NCI-H82 (cell line): ENCODE measurements at regions not wholly inside any gene's neighbourhood (a gene's known extent, or its start where the extent isn't known, plus 50 kb on each side); places are given as distances from the start of the nearest gene placed in this dataset.
"Not testable (repeated sequence)": the region's sequence is repeated elsewhere in the genome, so short reads cannot be mapped to it uniquely, and the experiment has no call there.

Experiments
- DNase-seq: peaks from one replicate; lab custom pipeline; 2025; lab: John Stamatoyannopoulos, UW

DNA sequence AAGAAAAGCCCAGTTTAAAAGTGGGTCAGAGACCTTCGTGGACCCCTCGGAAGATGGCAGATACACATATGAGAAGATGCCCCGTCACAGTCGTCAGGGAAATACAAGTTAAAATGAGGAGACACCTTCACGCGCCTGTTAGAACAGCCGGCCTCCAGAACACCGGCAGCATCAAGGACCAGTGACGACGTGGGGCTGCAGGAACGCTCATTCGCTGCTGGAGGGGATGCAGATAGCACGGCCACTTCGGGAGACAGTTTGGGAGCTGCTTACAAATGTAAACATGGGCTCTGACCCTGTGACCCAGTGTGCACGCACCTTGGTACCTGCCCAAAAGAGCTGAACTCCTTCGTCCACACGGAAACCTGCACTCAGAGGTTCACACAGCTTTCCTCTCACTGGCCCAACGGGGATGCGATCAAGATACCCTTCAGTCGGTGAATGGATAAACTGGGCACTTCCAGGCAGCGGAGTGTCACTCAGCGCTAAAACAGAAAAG, 83.7 kb upstream of the CTDP1 start:
- DNase-seq, result no peak

DNA sequence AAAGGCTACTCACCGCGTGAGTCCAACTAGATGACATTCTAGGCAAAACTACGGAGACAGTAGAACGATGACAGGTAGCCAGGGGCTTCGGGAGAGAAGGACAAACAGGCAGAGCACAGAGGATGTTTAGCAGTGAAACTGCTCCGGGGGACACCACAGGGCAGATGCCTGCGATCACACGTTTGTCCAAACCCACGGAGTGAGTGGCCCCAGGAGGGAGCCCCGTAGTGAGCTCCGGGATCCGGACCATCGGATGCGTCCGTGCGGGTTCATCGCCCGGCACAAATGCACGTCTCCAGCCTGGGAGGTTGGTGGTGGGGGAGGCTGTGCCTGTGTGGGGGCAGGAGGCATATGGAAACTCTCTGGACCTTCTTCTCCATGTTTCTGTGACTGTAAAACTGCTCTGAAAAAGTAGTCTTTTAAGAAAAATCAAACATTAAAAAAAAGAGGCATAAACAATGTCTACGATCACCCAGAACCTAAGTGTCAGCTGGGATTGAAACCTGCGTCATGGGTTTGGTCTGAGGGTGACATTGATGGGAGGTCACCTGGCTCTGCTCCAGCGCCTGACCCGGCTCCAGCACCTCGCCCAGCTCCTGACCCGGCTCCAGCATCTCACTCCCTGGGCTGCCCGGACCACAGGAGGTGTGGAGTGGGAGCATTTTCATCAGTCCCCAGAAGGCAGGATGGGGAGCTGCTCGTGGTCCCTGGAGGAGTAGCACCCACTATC, 83.0 kb upstream of the CTDP1 start:
- no peak for DNase-seq

DNA sequence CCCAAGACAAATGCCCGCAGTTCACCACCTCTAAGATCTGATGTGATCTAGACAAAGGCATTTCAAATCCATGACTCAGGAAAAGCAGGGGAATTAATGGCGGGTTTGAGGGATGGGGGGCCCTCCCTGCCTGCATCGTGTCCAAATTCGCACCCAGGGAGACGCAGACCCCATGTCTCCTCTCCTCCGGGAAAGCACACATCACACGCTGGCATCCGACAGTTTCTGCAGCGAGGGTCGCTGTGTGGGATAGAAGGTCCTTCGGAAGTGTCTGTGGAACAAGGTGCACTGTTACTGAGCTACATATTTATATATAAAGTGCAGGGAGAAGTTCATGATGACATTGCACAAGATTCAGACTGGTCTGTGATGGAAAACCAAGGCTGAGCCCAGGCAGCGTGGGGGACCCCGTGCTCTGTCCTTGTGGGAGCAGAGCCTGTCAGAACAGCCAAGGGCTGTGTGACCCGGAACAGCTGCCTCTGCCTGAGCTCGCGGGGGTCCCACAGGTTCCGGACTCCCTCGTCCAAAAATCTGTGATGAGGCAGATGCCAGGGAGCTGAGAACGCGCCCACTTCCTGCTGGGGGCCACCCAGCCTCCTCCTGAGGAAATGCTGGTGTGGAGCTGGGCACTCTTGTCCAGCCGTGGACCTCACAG, 82.3 kb upstream of the CTDP1 start:
- no peak for DNase-seq

DNA sequence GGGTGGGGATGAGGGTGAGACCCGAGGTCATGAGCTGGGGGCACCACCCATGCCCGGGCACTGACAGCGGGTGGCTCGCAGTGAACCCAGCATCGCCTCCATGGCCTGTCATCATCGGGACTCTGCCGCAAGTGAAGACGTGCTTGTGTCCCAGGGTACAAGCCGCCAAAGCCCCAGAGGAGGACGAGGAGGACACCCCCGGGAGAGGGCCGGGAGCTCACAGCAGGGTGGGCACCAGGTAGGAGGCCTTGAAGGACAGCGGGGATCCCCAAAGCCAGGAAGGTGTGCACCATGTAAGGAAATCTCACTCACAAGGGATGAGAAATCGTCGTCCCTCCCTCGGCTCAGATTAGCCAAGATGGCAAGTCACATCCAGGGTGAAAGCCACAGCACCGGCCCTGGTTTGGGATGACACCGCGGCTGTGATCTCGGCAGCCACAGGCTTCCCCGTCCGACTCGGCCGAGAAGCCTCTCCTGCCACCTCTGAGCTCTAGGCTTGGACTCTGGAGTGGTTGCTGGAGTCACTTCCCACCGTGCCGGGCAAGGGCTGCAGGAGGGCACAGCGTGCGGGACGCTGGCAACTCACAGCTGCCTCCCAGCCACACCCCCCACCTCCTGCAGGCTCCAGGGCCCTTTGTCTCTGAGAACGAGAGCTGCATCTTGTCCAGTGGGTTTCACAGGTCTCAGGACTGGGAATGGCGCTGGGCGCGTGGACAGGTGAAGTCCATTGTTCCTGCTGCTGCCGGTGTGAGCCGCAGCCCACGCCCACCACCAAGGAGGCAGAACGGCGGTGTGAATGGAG, 81.6 kb upstream of the CTDP1 start:
- DNase-seq, result no peak

DNA sequence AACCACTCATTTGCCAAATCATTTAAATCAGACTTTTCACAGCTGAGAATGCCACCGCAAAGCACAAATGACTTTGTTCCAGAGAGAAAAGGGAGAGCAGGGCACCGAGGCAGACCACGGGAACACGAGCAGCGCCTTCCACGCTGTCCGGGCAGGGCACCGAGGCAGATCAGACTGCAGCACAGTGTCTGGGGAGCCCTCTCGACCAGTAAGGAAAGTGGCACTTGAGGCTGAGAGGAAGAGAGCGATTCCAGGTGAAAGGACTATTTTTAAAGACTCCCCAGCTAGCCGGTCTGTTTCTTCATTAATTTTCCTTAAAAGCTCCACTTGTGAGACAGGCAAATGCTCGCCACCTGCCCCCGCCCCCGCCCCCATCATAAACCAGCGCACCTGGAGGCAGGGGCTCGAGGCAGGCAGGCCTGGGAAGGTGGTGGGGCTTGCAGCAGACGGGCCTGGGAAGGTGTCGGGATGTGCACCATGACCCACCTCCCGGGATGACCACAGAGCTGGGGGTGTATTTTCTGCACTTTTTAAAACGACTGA, 80.9 kb upstream of the CTDP1 start:
- DNase-seq, result no peak

DNA sequence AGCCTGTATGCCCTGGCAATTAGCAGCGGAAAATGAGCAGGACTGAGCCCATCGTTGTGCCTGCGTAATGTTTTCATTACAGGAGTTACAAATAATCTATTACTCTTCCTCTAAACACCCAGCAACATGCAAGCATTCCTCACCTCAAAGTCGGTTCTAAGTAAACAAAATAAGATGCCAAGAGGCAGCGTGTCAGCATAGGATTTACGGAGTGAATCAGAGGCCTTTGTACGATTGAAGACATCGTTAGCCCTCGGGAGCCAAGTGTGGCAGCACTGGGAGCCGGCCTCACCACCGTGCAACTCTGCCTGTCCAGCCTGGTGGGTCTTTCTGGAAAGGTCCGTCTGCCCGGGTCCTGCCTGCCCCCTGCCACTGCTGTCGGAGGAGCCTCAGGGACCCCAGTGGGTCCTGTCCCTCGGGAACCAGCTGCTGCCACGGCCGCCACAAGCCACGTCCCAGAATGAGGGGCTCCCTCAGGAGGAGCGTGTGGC, 80.1 kb upstream of the CTDP1 start:
- DNase-seq, result no peak

DNA sequence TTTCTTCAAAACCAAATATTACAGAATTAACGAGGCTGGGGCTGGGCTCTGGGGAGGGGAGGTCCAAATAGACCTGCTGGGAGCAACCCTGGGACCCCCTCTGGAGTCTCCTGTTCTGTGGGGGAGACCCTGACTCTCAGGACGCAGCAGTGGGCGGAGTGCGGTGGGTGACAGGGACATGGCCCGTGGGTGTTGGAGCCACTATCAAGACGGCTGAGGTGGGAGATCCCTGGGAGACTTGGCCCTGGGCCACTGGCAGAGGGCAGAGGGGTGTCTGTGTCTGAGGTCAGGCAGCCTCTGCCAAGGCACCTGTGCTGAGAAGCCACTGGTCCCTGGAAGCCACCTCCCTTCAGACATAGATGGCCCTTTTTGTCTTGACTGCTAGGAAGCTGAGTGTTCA, 79.5 kb upstream of the CTDP1 start:
- DNase-seq, result no peak

DNA sequence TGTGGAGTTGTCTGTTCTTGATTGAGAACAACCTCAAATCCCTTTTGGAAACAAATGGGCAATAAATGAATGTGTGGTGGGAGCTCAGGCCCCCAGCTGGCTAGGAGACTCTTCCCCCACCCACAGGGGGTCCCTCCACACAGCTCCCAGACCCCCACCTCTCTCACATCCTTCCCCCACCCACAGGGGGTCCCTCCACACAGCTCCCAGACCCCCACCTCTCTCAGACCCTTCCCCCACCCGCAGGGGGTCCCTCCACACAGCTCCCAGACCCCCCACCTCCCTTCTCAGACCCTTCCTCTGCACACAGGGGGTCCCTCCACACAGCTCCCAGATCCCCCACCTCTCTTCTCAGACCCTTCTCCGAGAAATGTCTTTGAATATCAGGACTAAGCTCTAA, 79.0 kb upstream of the CTDP1 start:
- DNase-seq, result no peak

DNA sequence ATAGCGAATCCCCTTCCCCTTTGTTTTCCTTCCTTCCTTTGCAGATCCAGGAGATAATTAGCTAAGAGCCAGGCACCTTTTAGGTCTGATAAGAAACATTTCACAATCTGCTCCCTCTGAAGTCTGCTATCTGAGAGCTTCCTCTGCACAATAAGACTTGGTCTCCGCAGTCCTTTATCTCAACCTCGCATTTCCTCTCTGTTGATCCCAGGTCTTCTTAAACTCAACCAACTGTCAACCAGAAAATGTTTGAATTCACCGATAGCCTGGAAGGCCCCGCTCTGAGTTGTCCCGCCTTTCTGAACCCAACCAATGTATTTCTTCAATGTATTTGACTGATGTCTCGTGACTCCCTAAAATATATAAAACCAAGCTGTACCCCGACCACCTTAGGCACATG, 78.4 kb upstream of the CTDP1 start:
- DNase-seq, result no peak

DNA sequence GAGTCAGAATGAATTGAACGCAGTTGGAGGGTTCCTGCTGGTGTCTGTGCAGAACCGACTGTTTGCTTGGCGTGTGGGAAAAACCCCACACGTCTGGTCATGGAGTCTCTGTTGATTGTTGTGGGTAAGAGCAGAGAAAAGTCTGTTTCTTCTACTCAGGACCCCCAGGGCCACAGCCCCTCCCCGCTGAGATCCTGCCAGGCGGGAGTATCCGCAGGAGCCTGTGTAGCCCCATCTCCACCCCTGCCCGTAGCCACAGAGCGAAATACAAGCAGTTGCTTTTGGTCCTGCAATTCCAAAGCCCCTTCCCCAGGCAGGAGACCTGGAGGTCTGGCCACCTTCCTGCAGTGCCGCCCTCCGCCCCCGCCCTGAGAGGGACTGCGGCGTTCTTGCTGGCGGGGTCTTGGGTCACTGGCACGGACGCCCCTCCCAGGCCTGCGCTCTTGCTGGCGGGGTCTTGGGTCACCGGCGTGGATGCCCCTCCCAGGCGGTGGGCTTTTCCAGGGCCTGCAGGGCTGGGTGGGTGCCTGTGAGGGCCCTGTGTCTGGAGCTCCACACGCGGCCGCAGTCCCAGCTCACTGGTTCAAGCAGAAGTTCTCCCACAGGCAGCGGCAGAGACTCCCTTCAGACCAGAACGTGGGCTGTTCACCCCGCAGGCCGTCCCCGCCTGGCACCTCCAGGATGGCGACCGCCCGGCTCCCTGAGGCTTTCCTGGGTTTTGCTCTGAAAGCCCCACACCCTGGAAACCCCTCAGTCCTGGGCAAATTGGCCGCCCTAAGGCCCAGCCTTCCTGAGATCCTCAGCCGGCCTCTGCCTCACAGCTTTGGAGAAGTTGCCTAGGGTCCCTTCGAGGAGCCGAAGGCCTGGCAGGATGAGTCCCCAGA, 76.0 kb upstream of the CTDP1 start:
- no peak for DNase-seq

DNA sequence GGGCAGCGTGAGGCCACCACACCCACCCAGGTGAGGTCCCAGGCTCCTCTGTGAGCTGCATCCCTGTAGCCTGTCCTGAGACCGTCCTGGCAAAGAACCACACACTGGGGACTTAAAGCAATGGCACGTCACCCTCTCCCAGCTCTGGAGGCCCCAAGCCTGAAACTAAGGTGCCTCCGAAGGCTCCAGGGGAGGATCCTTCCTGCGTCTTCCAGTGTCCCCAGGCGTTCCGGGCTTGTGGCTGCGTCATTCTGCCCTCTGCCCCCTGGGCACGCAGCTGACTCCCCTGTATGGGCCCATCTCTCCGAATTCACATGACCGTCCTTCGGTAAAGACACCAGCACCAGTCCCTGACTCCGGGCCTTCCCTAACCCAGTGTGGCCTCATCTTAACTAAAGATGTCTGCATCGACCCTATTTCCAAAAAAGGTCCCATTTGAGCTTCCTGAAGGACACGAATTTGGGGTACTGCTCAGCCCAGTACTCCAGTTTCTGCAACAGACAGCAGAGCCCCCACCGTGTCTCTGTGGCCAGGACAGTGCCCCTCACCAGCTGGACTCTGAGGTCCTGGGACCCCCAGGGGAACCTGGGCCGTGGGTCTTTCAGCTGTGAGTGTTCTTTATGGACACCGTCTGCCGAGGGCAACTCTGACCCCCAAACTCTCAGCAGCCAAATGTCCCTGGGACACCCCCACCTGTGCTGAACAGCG, 75.2 kb upstream of the CTDP1 start:
- no peak for DNase-seq

DNA sequence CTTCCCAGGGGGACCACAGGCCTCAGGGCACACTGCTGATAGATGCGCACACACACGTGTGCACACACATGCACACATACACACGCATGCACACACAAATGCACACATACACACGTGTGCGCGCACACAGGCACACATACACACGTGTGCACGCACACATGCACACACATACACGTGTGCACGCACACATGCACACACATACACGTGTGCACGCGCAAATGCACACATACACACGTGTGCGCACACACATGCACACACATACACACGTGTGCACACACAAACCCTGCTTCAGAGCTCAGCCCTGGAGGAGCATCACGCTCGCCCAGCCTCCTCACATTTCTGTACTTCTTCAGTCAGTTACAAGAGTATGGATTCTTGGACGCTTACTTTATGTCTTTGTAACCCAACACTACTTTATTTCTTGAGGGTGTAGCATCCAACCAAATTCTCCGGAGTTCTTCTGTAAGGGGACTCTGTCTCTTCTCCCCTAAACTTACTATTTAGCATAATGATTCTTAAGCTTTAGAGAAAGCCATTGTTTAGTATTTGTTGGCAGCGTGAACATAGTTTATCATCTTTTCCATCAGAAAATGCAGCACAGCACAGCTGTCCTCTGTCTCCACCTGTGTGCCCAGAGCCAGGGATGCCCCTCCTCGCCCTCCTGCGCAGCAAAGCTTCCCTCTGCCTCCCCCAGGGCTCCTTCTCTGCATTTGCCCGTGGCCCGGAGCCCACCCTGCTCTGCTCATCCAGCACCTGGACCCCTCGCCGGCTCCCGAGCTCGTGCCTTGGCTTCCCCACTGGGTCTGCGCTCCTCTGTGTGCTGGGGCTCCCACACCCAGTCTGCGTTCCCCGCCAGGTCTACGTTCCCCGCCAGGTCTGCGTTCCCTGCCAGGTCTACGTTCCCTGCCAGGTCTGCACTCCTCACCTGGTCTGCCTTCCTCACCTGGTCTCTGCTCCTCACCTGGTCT, 74.4 kb upstream of the CTDP1 start:
- no peak for DNase-seq

DNA sequence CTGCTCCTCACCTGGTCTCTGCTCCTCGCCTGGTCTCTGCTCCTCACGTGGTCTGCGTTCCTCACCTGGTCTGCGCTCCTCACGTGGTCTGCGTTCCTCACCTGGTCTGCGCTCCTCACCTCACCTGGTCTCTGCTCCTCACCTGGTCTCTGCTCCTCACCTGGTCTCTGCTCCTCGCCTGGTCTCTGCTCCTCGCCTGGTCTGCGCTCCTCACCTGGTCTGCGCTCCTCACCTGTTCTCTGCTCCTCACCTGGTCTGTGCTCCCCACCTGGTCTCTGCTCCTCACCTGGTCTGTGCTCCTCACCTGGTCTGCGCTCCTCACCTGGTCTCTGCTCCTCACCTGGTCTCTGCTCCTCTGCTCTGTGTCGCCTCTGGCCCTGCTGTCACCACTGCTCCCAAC, 73.5 kb upstream of the CTDP1 start:
- DNase-seq, result not testable (repeated sequence)

DNA sequence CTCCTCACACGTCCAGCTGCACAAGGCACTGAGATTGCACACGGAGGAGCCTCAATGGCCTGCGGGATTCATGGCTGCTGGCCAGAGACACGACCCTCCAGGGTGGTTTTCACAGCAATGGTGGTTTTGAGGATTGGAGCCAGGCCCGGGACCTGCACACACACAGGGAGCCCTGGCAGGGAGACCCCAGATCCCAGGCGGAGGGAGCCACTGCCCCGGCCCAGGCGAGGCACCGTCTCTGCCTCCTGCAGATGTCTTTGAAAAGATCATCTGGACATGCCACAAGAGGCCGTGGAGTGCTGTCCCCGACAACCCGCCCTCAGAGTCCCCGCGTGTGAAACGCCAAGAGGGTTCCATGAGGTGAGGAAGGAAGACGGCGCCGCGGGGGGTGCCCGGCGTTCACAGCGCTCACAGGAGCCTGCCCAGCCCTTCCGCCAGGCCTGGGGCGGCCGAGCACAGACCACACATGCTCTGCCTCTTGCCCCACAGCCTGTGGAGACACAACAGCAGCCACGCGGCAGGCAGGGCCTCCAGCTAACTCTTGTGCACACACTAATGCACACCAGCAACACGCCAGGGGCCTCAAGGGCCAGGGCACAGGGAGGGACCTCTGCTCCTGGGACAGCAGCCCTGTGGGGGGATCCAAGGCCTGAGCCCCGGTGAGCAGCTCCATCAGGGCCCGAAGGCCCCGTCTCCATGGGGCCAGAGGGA, 72.8 kb upstream of the CTDP1 start:
- DNase-seq, result no peak

DNA sequence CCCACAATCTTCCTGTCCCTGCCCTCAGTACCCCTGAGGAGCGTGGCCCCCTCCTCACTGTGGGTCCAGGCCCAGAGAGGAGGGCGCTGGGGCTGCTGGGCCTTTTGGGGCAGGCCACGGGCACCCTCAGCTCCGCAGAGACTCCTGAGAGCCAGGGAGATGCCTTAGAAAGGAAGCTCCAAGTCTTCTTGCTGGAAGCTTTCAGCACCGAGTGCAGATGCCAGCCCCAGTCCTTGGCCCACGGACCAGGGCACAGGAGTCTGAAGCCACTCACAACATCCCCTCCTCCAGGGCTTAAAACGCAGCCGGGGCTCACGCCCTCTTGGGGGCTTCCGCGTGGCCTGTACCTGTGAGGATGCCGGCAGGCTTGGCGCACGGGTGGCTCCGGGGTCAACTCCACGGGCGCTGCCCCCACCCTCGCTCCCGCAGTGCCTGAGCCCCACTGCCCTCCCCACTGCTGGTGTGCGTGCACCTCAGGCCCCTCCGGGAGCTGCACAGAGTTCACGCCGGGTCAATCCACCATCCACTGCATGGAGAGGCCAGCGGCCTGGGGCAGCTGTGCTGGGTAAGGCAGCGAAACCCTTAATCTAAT, 72.1 kb upstream of the CTDP1 start:
- DNase-seq, result no peak

DNA sequence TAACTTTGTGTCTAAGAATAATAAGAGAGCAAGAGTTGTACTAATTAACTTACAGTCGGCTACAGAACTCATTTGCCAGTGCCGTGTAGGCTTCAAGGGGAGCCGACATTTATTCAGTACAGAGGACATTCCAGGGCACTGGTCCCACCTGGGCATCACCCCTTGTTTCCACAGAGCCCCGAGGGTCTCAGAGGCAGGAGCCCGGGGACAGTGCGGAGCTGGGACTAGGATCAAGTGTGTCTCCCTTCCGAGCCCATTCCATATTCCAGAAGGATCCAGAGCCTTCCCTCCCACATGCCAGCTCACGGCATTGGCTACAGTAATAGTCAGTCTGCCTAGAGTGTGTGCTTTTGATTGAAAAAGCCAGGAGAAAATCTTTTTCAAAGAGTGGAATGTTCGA, 71.5 kb upstream of the CTDP1 start:
- no peak for DNase-seq

DNA sequence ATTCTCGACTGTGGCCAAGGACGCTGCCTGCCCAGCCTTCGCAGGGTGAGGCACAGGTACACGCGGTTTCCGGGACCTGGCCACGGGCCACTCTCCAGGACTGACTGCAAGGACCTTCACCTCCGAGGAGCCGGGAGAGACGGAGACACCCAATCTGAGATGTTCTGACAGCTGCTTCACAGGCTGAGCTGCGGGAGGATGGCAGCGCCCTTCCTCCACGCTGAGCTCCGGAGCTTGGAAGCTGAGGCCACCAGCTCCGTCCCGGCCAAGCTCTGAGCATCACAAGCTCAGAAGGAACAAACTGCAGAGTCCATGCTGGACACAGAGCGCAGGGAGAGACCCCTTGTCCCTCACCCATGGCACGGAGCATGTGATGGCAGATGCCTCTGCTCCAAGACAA, 71.1 kb upstream of the CTDP1 start:
- no peak for DNase-seq

DNA sequence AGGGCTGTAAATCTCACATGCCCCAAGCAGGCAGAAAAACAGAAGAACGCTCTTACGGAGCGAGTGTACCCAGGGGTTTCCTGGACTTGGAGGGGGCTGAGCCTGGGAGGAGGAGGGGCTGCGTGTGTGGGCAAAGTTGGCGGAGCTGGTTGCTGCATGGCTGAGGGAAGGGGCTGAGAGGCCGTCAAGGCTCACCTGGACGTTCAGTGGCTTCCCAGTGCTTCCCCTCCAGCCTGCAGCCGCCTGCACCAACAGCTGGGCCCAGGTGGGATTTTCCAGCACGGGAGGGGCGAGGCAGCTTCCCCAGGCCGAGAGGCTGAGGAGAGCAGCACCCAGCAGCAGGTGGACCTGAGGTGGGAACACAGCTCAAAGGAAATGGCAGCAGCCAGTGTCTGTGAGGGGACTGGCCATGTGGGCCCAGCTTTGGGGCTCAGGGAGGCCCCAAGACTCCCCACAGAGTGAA, 70.6 kb upstream of the CTDP1 start:
- DNase-seq, result no peak
